NT2/D1 (cell line): ENCODE measurements at regions not wholly inside any gene's neighbourhood (a gene's known extent, or its start where the extent isn't known, plus 50 kb on each side); places are given as distances from the start of the nearest gene placed in this dataset.

Experiments used
- SUZ12 ChIP-seq: IDR thresholded peaks from 2 replicates; pipeline ENCODE4 v1.6.1; 2011; ENCODE audit not compliant: insufficient read length, insufficient read depth; ENCODE audit errors: extremely low read depth
- YY1 ChIP-seq: IDR thresholded peaks from 2 replicates; pipeline ENCODE4 v1.6.1; 2011; ENCODE audit not compliant: insufficient read length, insufficient read depth
- ZNF274 ChIP-seq: IDR thresholded peaks from 2 replicates; pipeline ENCODE4 v1.6.1; 2011; ENCODE audit warnings: mild to moderate bottlenecking, low read depth, low read length

DNA sequence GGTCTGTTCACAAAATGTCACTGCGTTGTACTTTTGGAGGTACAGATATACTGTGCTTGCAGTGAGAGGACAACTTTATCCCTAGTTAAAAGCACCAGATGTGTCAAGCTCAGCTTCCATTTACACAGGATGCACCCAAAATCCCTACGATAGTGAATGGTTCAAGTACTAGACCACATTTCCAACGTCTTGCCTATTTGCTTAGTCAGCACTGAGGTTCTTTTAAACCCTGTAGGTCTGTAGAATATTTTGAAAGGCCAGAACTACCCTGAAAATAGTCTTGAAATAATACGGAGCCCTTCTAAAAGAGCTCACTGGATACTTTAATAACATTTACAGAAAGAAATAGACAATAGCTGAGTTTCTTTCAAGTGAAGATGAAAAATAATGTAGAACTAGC lies 466.1 kb downstream of the FUT8 start:
- TF ChIP-seq YY1, result no peak
- TF ChIP-seq SUZ12, result no peak
- no peak for TF ChIP-seq ZNF274
